ENCODE measurements at regions not wholly inside any gene's neighbourhood (a gene's known extent, or its start where the extent isn't known, plus 50 kb on each side); places are given as distances from the start of the nearest gene placed in this dataset.

GRCh38 chr20:17014217-17014616 lies 212.6 kb upstream of the PCSK2 start:
- Histone ChIP-seq H3K27ac (no peak overlapping the region), H3K36me3 (no peaks in the 10 kb centered on the region), H3K27me3 (replicated peaks; ENCODE audit: insufficient read depth) (no peaks in the 10 kb centered on the region), H3K4me3 (no peak overlapping the region), H3K4me1 (ENCODE audit: control insufficient read depth in 1 of 2, low read depth in 2 of 2) (no peaks in the 10 kb centered on the region), H3K9me3 (no peaks in the 10 kb centered on the region)
- TF ChIP-seq CTCF (IDR thresholded peaks at IDR 0.05) = no peak
- ATAC-seq (ENCODE audit: insufficient number of reproducible peaks, low FRiP score, low read depth) (no peak), DNase-seq (ENCODE audit: low spot score) (no peak)

GRCh38 chr20:17014756-17015366 lies 212.0 kb upstream of the PCSK2 start:
- Histone ChIP-seq H3K9me3 (no peaks in the 10 kb centered on the region), H3K4me3 (no peak overlapping the region), H3K36me3 (no peaks in the 10 kb centered on the region), H3K27ac (no peak overlapping the region), H3K27me3 (replicated peaks; ENCODE audit: insufficient read depth) (no peaks in the 10 kb centered on the region), H3K4me1 (ENCODE audit: control insufficient read depth in 1 of 2, low read depth in 2 of 2) (no peaks in the 10 kb centered on the region)
- TF ChIP-seq CTCF (IDR thresholded peaks at IDR 0.05) = no peak
- ATAC-seq (ENCODE audit: insufficient number of reproducible peaks, low FRiP score, low read depth) (no peak), DNase-seq (ENCODE audit: low spot score) (no peak)

- Histone ChIP-seq H3K9me3 (no peaks in the 10 kb centered on the region), H3K4me3 (no peak overlapping the region), H3K27ac (no peak overlapping the region), H3K27me3 (replicated peaks; ENCODE audit: insufficient read depth) (no peaks in the 10 kb centered on the region), H3K4me1 (ENCODE audit: control insufficient read depth in 1 of 2, low read depth in 2 of 2) (no peaks in the 10 kb centered on the region), H3K36me3 (no peaks in the 10 kb centered on the region)
- ATAC-seq (ENCODE audit: insufficient number of reproducible peaks, low FRiP score, low read depth) = no peak
- no peak for DNase-seq (ENCODE audit: low spot score)
- TF ChIP-seq CTCF (IDR thresholded peaks at IDR 0.05) = no peak
Observed at GRCh38 chr20:17017232-17017631, 209.6 kb upstream of the PCSK2 start.

GRCh38 chr20:17021481-17021880 lies 205.4 kb upstream of the PCSK2 start:
- DNase-seq (ENCODE audit: low spot score) (no peak), ATAC-seq (ENCODE audit: insufficient number of reproducible peaks, low FRiP score, low read depth) (no peak)
- H3K36me3 ChIP-seq = no peaks in the 10 kb centered on the region
- H3K27me3 ChIP-seq (replicated peaks; ENCODE audit: insufficient read depth) = no peaks in the 10 kb centered on the region
- TF ChIP-seq CTCF (IDR thresholded peaks at IDR 0.05) = no peak
- no peak overlapping the region for H3K4me3 ChIP-seq
- H3K4me1 ChIP-seq (ENCODE audit: control insufficient read depth in 1 of 2, low read depth in 2 of 2) = no peaks in the 10 kb centered on the region
- no peaks in the 10 kb centered on the region for H3K9me3 ChIP-seq
- no peak overlapping the region for H3K27ac ChIP-seq

GRCh38 chr20:17023036-17023435 lies 203.8 kb upstream of the PCSK2 start:
- no peak for ATAC-seq (ENCODE audit: insufficient number of reproducible peaks, low FRiP score, low read depth)
- H3K9me3 ChIP-seq = no peaks in the 10 kb centered on the region
- no peaks in the 10 kb centered on the region for H3K27me3 ChIP-seq (replicated peaks; ENCODE audit: insufficient read depth)
- H3K4me1 ChIP-seq (ENCODE audit: control insufficient read depth in 1 of 2, low read depth in 2 of 2) = no peaks in the 10 kb centered on the region
- DNase-seq (ENCODE audit: low spot score) = no peak
- TF ChIP-seq CTCF (IDR thresholded peaks at IDR 0.05) = no peak
- no peaks in the 10 kb centered on the region for H3K36me3 ChIP-seq
- H3K27ac ChIP-seq = no peak overlapping the region
- no peak overlapping the region for H3K4me3 ChIP-seq
